ENCODE measurements at regions not wholly inside any gene's neighbourhood (a gene's known extent, or its start where the extent isn't known, plus 50 kb on each side); places are given as distances from the start of the nearest gene placed in this dataset.

- DNase-seq = no peak
These were observed 1124.9 kb upstream of the ZEB2 start for GRCh38 chr2:145644820-145645302.

- DNase-seq = no peak
These were observed 1118.8 kb upstream of the ZEB2 start for GRCh38 chr2:145638675-145639074.

GRCh38 chr2:145635706-145636427, 1115.9 kb upstream of the ZEB2 start:
- no peak for DNase-seq

GRCh38 chr2:145631561-145631960, 1111.6 kb upstream of the ZEB2 start:
- no peak for DNase-seq

- no peak for DNase-seq
These were observed 1106.4 kb upstream of the ZEB2 start for GRCh38 chr2:145626301-145626700.

GRCh38 chr2:145625111-145625510, 1105.2 kb upstream of the ZEB2 start:
- no peak for DNase-seq

- no peak for DNase-seq
These were observed 1103.2 kb upstream of the ZEB2 start for GRCh38 chr2:145623136-145623535.

GRCh38 chr2:145622285-145622684, 1102.4 kb upstream of the ZEB2 start:
- no peak for DNase-seq

GRCh38 chr2:145617906-145618305, 1098.0 kb upstream of the ZEB2 start:
- DNase-seq = no peak

GRCh38 chr2:145617420-145617819, 1097.5 kb upstream of the ZEB2 start:
- DNase-seq = no peak

- DNase-seq = no peak
These were observed 1095.7 kb upstream of the ZEB2 start for GRCh38 chr2:145615626-145616025.

GRCh38 chr2:145609951-145610350, 1090.0 kb upstream of the ZEB2 start:
- DNase-seq = no peak

GRCh38 chr2:145601361-145601925, 1081.5 kb upstream of the ZEB2 start:
- no peak for DNase-seq

- no peak for DNase-seq
These were observed 1080.9 kb upstream of the ZEB2 start for GRCh38 chr2:145600811-145601210.

GRCh38 chr2:145599756-145600155, 1079.8 kb upstream of the ZEB2 start:
- DNase-seq = no peak

GRCh38 chr2:145598434-145598833, 1078.5 kb upstream of the ZEB2 start:
- DNase-seq = no peak

GRCh38 chr2:145597809-145598208, 1077.9 kb upstream of the ZEB2 start:
- DNase-seq = no peak

GRCh38 chr2:145597006-145597405, 1077.1 kb upstream of the ZEB2 start:
- no peak for DNase-seq

GRCh38 chr2:145596416-145596815, 1076.5 kb upstream of the ZEB2 start:
- no peak for DNase-seq

- DNase-seq = no peak
These were observed 1075.4 kb upstream of the ZEB2 start for GRCh38 chr2:145595296-145595695.

- no peak for DNase-seq
These were observed 1074.2 kb upstream of the ZEB2 start for GRCh38 chr2:145593991-145594614.

- DNase-seq = no peak
These were observed 1073.4 kb upstream of the ZEB2 start for GRCh38 chr2:145593280-145593679.

GRCh38 chr2:145592361-145592760, 1072.4 kb upstream of the ZEB2 start:
- DNase-seq = no peak

GRCh38 chr2:145591109-145591809, 1071.3 kb upstream of the ZEB2 start:
- no peak for DNase-seq

Measured in NCI-H524 treated with DMSO at 0.1 percent for 48 hours (cell line).